Peyer's patch (tissue), 4 donors: ENCODE measurements at regions not wholly inside any gene's neighbourhood (a gene's known extent, or its start where the extent isn't known, plus 50 kb on each side); places are given as distances from the start of the nearest gene placed in this dataset.
A peak's percentile ranks its signal among the peaks of the same experiment; 100 is the strongest.

Experiments
- DNase-seq, 3 donors: peaks; one replicate each; pipeline ENCODE4 v3.0.0-alpha.2; 2017 to 2019
- H3K27ac ChIP-seq, 4 donors: fragments of 200-600 bp; sonication (generic); one replicate each; pipeline ENCODE4 v1.5.1; 2016 to 2019
- H3K27me3 ChIP-seq, 2 donors: fragments of 200-600 bp; sonication (generic); one replicate each; pipeline ENCODE4 v1.5.1; 2019
- H3K36me3 ChIP-seq, 3 donors: fragments of 200-600 bp; sonication (generic); one replicate each; pipeline ENCODE4 v1.5.1; 2016 to 2019
- H3K4me1 ChIP-seq, 4 donors: fragments of 200-600 bp; sonication (generic); one replicate each; pipeline ENCODE4 v1.5.1; 2016 to 2019
- H3K4me3 ChIP-seq, 4 donors: fragments of 200-600 bp; sonication (generic); 1 replicate in 3 of 4; 2 replicates in 1 of 4; pipeline ENCODE4 v1.5.1; 2016 to 2019; ENCODE audit warnings: mild to moderate bottlenecking in 1 of 4
- H3K9me3 ChIP-seq, 4 donors: fragments of 200-600 bp; sonication (generic); one replicate each; pipeline ENCODE4 v1.5.1; 2016 to 2019; ENCODE audit warnings: mild to moderate bottlenecking in 1 of 4
- CTCF ChIP-seq, 6 experiments: fragments of 450-650 bp in 4 of 6; fragments of 200-600 bp in 2 of 6; sonication (generic) in 1 of 6; IDR thresholded peaks; one replicate each; pipeline ENCODE4 v1.5.1; 2017 to 2019; ENCODE audit warnings: antibody characterized with exemption in 6 of 6, mild to moderate bottlenecking in 3 of 6, moderate library complexity in 1 of 6
- POLR2A ChIP-seq, 2 donors: fragments of 450-650 bp; IDR thresholded peaks; one replicate each; pipeline ENCODE4 v1.5.1; 2017; ENCODE audit warnings: antibody characterized with exemption in 2 of 2, mild to moderate bottlenecking in 2 of 2, moderate library complexity in 2 of 2

- Histone ChIP-seq H3K4me1 (no peaks in the 10 kb centered on the region), H3K27ac (no peak overlapping the region), H3K27me3 (no peaks in the 10 kb centered on the region), H3K36me3 (no peaks in the 10 kb centered on the region), H3K4me3 (no peak overlapping the region), H3K9me3 (no peaks in the 10 kb centered on the region)
- TF ChIP-seq CTCF (IDR thresholded peaks at IDR 0.05) (no peak), POLR2A (IDR thresholded peaks at IDR 0.05) (no peak)
- DNase-seq, result peak in 1 of 3 donors; percentile 30
Observed at GRCh38 chr22:49178246-49179005, 649.2 kb downstream of the BRD1 start.

- TF ChIP-seq CTCF (IDR thresholded peaks at IDR 0.05) (no peak), POLR2A (IDR thresholded peaks at IDR 0.05) (no peak)
Observed at GRCh38 chr22:49177666-49178065, 650.0 kb downstream of the BRD1 start.

GRCh38 chr22:49176956-49177355 lies 650.7 kb downstream of the BRD1 start:
- Histone ChIP-seq H3K36me3 (no peaks in the 10 kb centered on the region), H3K27ac (no peak overlapping the region), H3K9me3 (no peaks in the 10 kb centered on the region), H3K27me3 (no peaks in the 10 kb centered on the region), H3K4me3 (no peak overlapping the region), H3K4me1 (no peaks in the 10 kb centered on the region)
- DNase-seq, result no peak
- no peak for TF ChIP-seq POLR2A (IDR thresholded peaks at IDR 0.05)
- no peak for TF ChIP-seq CTCF (IDR thresholded peaks at IDR 0.05)

More at GRCh38 chr22:49177666-49178065, 650.0 kb downstream of the BRD1 start:
- no peaks in the 10 kb centered on the region for H3K4me1 ChIP-seq
- H3K4me3 ChIP-seq, result no peak overlapping the region
- H3K9me3 ChIP-seq, result no peaks in the 10 kb centered on the region
- no peak overlapping the region for H3K27ac ChIP-seq
- DNase-seq, result no peak
- no peaks in the 10 kb centered on the region for H3K27me3 ChIP-seq
- H3K36me3 ChIP-seq, result no peaks in the 10 kb centered on the region

- no peak overlapping the region for H3K27ac ChIP-seq
- TF ChIP-seq CTCF (IDR thresholded peaks at IDR 0.05) (no peak), POLR2A (IDR thresholded peaks at IDR 0.05) (no peak)
Observed at GRCh38 chr22:49170053-49170452, 657.6 kb downstream of the BRD1 start.

GRCh38 chr22:49169074-49169744 lies 658.5 kb downstream of the BRD1 start:
- no peaks in the 10 kb centered on the region for H3K9me3 ChIP-seq
- no peak overlapping the region for H3K27ac ChIP-seq
- H3K27me3 ChIP-seq, result no peaks in the 10 kb centered on the region
- H3K4me3 ChIP-seq, result no peak overlapping the region
- no peak for DNase-seq
- no peaks in the 10 kb centered on the region for H3K36me3 ChIP-seq
- TF ChIP-seq POLR2A (IDR thresholded peaks at IDR 0.05) (no peak), CTCF (IDR thresholded peaks at IDR 0.05) (no peak)
- H3K4me1 ChIP-seq, result no peaks in the 10 kb centered on the region

More at GRCh38 chr22:49170053-49170452, 657.6 kb downstream of the BRD1 start:
- H3K27me3 ChIP-seq, result no peaks in the 10 kb centered on the region
- no peak overlapping the region for H3K4me3 ChIP-seq
- no peaks in the 10 kb centered on the region for H3K9me3 ChIP-seq
- no peak for DNase-seq
- H3K4me1 ChIP-seq, result no peaks in the 10 kb centered on the region
- no peaks in the 10 kb centered on the region for H3K36me3 ChIP-seq
